H1 (cell line): ENCODE measurements at regions not wholly inside any gene's neighbourhood (a gene's known extent, or its start where the extent isn't known, plus 50 kb on each side); places are given as distances from the start of the nearest gene placed in this dataset.

ENCODE experiments used
- CTCF ChIA-PET: fragments of 300-600 bp; sonication (Branson Sonifier 250); formaldehyde crosslinking; loops from one replicate; lab custom pipeline; 2021; ENCODE audit not compliant: partially characterized antibody; lab: Charles Lee
- POLR2A ChIA-PET: fragments of 300-600 bp; sonication (Branson Sonifier 250); formaldehyde crosslinking; loops from one replicate; lab custom pipeline; 2021; ENCODE audit warnings: inconsistent platforms; ENCODE audit not compliant: partially characterized antibody; lab: Charles Lee
- DNase-seq, 2 experiments: peaks; one replicate each; pipeline versions ENCODE4 v3.0.0 to v3.0.0-alpha.2; 2010 to 2022; ENCODE audit warnings: low spot score in 2 of 2, low read depth in 1 of 2, mixed read lengths in 1 of 2
- FAIRE-seq: peaks from 2 replicates; lab custom pipeline; 2011; peaks lifted over from hg19 to GRCh38; lab: Jason Lieb, UNC
- H2AFZ ChIP-seq: 2 replicates; pipeline ENCODE4 v1.8.1; 2012; ENCODE audit warnings: low read length, inconsistent platforms
- H2AK5ac ChIP-seq: 2 replicates; pipeline ENCODE4 v1.6.1; 2013; ENCODE audit warnings: low read depth, low read length
- H2BK120ac ChIP-seq: replicated peaks from 2 replicates; pipeline ENCODE3; 2013; ENCODE audit warnings: low read depth, low read length, inconsistent platforms
- H2BK12ac ChIP-seq: 2 replicates; pipeline ENCODE4 v1.6.1; 2013; ENCODE audit warnings: low read depth, low read length
- H2BK15ac ChIP-seq: 2 replicates; pipeline ENCODE4 v1.6.1; 2013; ENCODE audit warnings: low read length
- H2BK20ac ChIP-seq: 2 replicates; pipeline ENCODE4 v1.6.1; 2013; ENCODE audit warnings: low read length
- H2BK5ac ChIP-seq: 2 replicates; pipeline ENCODE4 v1.6.1; 2013; ENCODE audit warnings: low read depth, low read length
- H3K14ac ChIP-seq: 2 replicates; pipeline ENCODE4 v1.6.1; 2013; ENCODE audit warnings: inconsistent platforms; ENCODE audit not compliant: insufficient read length
- H3K18ac ChIP-seq: 2 replicates; pipeline ENCODE4 v1.6.1; 2013; ENCODE audit warnings: low read length; ENCODE audit errors: extremely low read depth
- H3K23ac ChIP-seq: 2 replicates; pipeline ENCODE4 v1.6.1; 2013; ENCODE audit warnings: inconsistent platforms; ENCODE audit not compliant: insufficient read length
- H3K23me2 ChIP-seq: 2 replicates; pipeline ENCODE4 v1.6.1; 2013; ENCODE audit warnings: low read depth, low read length
- H3K27ac ChIP-seq: 2 replicates; pipeline ENCODE4 v1.6.1; 2011; ENCODE audit warnings: low read depth, low read length, inconsistent platforms
- H3K27me3 ChIP-seq, 4 experiments: replicated peaks in 1 of 4; 1 replicate in 1 of 4; 2 replicates in 3 of 4; pipeline versions ENCODE4 v1.6.1 to v1.8.1; 2011 to 2013; ENCODE audit warnings: low read length in 3 of 4, mild to moderate bottlenecking in 3 of 4, inconsistent platforms in 2 of 4, mixed read lengths in 2 of 4, moderate library complexity in 1 of 4; ENCODE audit not compliant: control insufficient read depth in 3 of 4, insufficient read depth in 3 of 4; ENCODE audit errors: extremely low read depth in 1 of 4
- H3K36me3 ChIP-seq, 4 experiments: 2 replicates each; pipeline versions ENCODE4 v1.6.1 to v1.8.1; 2011 to 2013; ENCODE audit warnings: mild to moderate bottlenecking in 4 of 4, low read length in 3 of 4, moderate library complexity in 2 of 4, control low read depth in 1 of 4, inconsistent platforms in 1 of 4; ENCODE audit not compliant: insufficient read depth in 4 of 4, control insufficient read depth in 2 of 4
- H3K4ac ChIP-seq: replicated peaks from 2 replicates; pipeline ENCODE3; 2013; ENCODE audit warnings: low read length, low read depth, mixed read lengths, inconsistent platforms; ENCODE audit not compliant: insufficient read length
- H3K4me1 ChIP-seq, 4 experiments: replicated peaks in 1 of 4; 1 replicate in 1 of 4; 2 replicates in 3 of 4; pipeline versions ENCODE4 v1.6.1 to v1.8.1; 2011 to 2013; ENCODE audit warnings: low read length in 3 of 4, inconsistent platforms in 2 of 4, mixed read lengths in 1 of 4; ENCODE audit not compliant: insufficient read depth in 4 of 4, control insufficient read depth in 3 of 4
- H3K4me2 ChIP-seq, 2 experiments: 2 replicates each; pipeline versions ENCODE4 v1.6.1 to v1.8.1; 2011 to 2013; ENCODE audit warnings: low read depth in 2 of 2, low read length in 2 of 2, control low read depth in 1 of 2, inconsistent platforms in 1 of 2, mild to moderate bottlenecking in 1 of 2; ENCODE audit not compliant: insufficient read depth in 1 of 2
- H3K4me3 ChIP-seq, 4 experiments: fragments of 200-600, 300-600 bp in 1 of 4; sonication (generic), shearing (Covaris generic), sonication (Bioruptor Twin) in 1 of 4; 2 replicates each; pipeline versions ENCODE4 v1.5.1 to v1.8.1; 2011 to 2016; ENCODE audit warnings: low read length in 4 of 4, low read depth in 3 of 4, control low read depth in 2 of 4, inconsistent platforms in 2 of 4, mild to moderate bottlenecking in 2 of 4, mixed read lengths in 1 of 4, moderate library complexity in 1 of 4; ENCODE audit not compliant: insufficient read depth in 2 of 4; ENCODE audit errors: extremely low read depth in 1 of 4
- H3K56ac ChIP-seq: replicated peaks from 2 replicates; pipeline ENCODE3; 2013; ENCODE audit warnings: low read depth, mild to moderate bottlenecking, mixed read lengths, low read length, inconsistent platforms; ENCODE audit not compliant: insufficient read length
- H3K79me1 ChIP-seq: 2 replicates; pipeline ENCODE4 v1.6.1; 2013; ENCODE audit warnings: low read depth, low read length, control low read depth
- H3K79me2 ChIP-seq, 2 experiments: 2 replicates each; pipeline versions ENCODE4 v1.6.1 to v1.8.1; 2012 to 2013; ENCODE audit warnings: low read length in 2 of 2, mild to moderate bottlenecking in 2 of 2, inconsistent platforms in 1 of 2; ENCODE audit not compliant: insufficient read depth in 2 of 2, control insufficient read depth in 1 of 2
- H3K9ac ChIP-seq, 4 experiments: replicated peaks in 1 of 4; 1 replicate in 1 of 4; 2 replicates in 3 of 4; pipeline versions ENCODE4 v1.6.1 to v1.8.1; 2011 to 2013; ENCODE audit warnings: low read depth in 3 of 4, low read length in 3 of 4, control low read depth in 2 of 4, mild to moderate bottlenecking in 2 of 4, moderate library complexity in 2 of 4, inconsistent platforms in 1 of 4; ENCODE audit errors: extremely low read depth in 1 of 4
- H3K9me3 ChIP-seq, 2 experiments: 2 replicates each; pipeline versions ENCODE4 v1.6.1 to v1.8.1; 2012 to 2013; ENCODE audit warnings: mild to moderate bottlenecking in 2 of 2, moderate library complexity in 2 of 2, control low read depth in 1 of 2, inconsistent platforms in 1 of 2, low read depth in 1 of 2, low read length in 1 of 2, mixed read lengths in 1 of 2; ENCODE audit not compliant: insufficient read depth in 2 of 2
- H4K20me1 ChIP-seq, 2 experiments: replicated peaks in 1 of 2; 2 replicates each; pipeline versions ENCODE3 to v1.8.1; 2011 to 2013; ENCODE audit warnings: inconsistent platforms in 2 of 2, low read length in 2 of 2, mild to moderate bottlenecking in 1 of 2; ENCODE audit not compliant: insufficient read depth in 2 of 2, control insufficient read depth in 1 of 2
- H4K5ac ChIP-seq: 2 replicates; pipeline ENCODE4 v1.6.1; 2013; ENCODE audit warnings: low read length, low read depth, mixed read lengths, inconsistent platforms; ENCODE audit not compliant: insufficient read length
- H4K8ac ChIP-seq: 2 replicates; pipeline ENCODE4 v1.8.0; 2013; ENCODE audit warnings: mild to moderate bottlenecking, moderate library complexity, low read length, inconsistent platforms; ENCODE audit not compliant: insufficient read depth; ENCODE audit errors: extremely low read depth
- H4K91ac ChIP-seq: replicated peaks from 2 replicates; pipeline ENCODE3; 2013; ENCODE audit warnings: low read length, mixed read lengths, inconsistent platforms; ENCODE audit not compliant: insufficient read length
- BCL11A ChIP-seq, 2 experiments: IDR thresholded peaks; one replicate each; pipeline ENCODE4 v1.6.1; 2011; ENCODE audit warnings: low read depth in 2 of 2, low read length in 2 of 2, mild to moderate bottlenecking in 2 of 2
- CEBPB ChIP-seq: IDR thresholded peaks from 2 replicates; pipeline ENCODE4 v1.6.1; 2012; ENCODE audit warnings: low read depth, low read length
- HDAC6 ChIP-seq: IDR thresholded peaks from one replicate; pipeline ENCODE4 v1.7.1; 2012; ENCODE audit warnings: low read depth, mild to moderate bottlenecking, inconsistent platforms, low read length, moderate library complexity
- KDM4A ChIP-seq: IDR thresholded peaks from one replicate; pipeline ENCODE4 v1.7.1; 2012; ENCODE audit warnings: low read depth, mild to moderate bottlenecking, moderate library complexity, low read length, inconsistent platforms; ENCODE audit not compliant: severe bottlenecking
- POLR2AphosphoS5 ChIP-seq: IDR thresholded peaks from 2 replicates; pipeline ENCODE4 v1.6.1; 2011; ENCODE audit warnings: low read depth, low read length
- RFX5 ChIP-seq: IDR thresholded peaks from 2 replicates; pipeline ENCODE4 v1.6.1; 2011; ENCODE audit warnings: low read depth, low read length, improper control_type of control experiment, borderline replicate concordance
- SAP30 ChIP-seq: fragments of 300-600 bp; sonication (generic); IDR thresholded peaks from 2 replicates; pipeline ENCODE4 v1.7.1; 2012; ENCODE audit warnings: low read length, moderate library complexity, mild to moderate bottlenecking, inconsistent platforms; ENCODE audit not compliant: insufficient read depth, insufficient replicate concordance
- SRF ChIP-seq: IDR thresholded peaks from 2 replicates; pipeline ENCODE4 v1.6.1; 2011; ENCODE audit warnings: mild to moderate bottlenecking, low read depth, low read length, moderate library complexity
- YY1 ChIP-seq: IDR thresholded peaks from 2 replicates; pipeline ENCODE4 v1.6.1; 2011; ENCODE audit warnings: low read depth, mild to moderate bottlenecking, low read length
- WGBS, 2 experiments: shearing (Covaris generic) in 1 of 2; methylation state at CpG; one replicate each; pipeline versions ENCODE4 v1.1.6 to v1.1.7; 2013 to 2015; ENCODE audit warnings: low lambda C conversion rate in 2 of 2, mixed read lengths in 2 of 2, inconsistent platforms in 1 of 2, low coverage in 1 of 2, missing lambda C conversion rate in 1 of 2; ENCODE audit not compliant: insufficient replicate concordance in 2 of 2, insufficient coverage in 1 of 2, insufficient read length in 1 of 2; ENCODE audit errors: extremely low coverage in 1 of 2, missing lambda C conversion rate in 1 of 2; 5-methylcytosine and 5-hydroxymethylcytosine counted together
- TF ChIP-seq, protein P1 (sequence below): IDR thresholded peaks from 2 replicates; pipeline ENCODE4 v1.6.1; 2011; ENCODE audit warnings: low read length, improper control_type of control experiment
- TF ChIP-seq, protein P2 (sequence below): IDR thresholded peaks from 2 replicates; pipeline ENCODE4 v1.6.1; 2012; ENCODE audit warnings: inconsistent platforms
- TF ChIP-seq, protein P3 (sequence below): IDR thresholded peaks from 2 replicates; pipeline ENCODE4 v1.6.1; 2011; ENCODE audit warnings: low read depth, mild to moderate bottlenecking, low read length; ENCODE audit not compliant: insufficient read depth

DNA sequence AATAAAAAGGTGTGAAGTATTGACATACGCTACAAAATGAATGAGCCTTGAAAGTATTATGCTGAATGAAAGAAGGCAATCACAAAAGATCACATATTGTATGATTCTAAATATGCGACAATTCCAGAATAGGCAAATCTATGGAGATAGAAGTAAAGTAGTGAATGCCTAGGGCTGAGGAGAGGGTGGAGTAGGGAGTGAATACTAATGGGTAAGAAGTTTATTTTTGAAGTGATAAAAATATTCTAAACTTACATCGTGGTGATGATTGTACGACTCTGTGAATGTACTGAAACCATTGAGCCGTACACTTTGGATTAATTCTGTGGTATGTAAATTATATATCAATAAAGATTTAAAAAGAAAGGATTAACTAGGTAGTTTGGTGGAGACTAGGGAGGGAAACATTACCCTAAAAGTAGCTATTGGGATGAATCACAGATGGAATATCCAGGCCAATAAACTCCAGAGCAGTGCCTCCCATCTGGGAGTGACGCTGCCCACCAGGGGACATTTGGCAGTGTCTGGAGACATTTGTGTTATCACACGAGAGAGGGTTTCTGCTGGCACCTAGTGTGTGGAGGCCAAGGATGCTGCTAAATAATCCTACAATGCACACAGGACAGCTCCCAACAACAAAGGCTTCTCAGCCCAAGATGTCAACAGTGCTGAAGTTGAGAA lies 214.2 kb upstream of the PCSK2 start:
- Histone ChIP-seq H2BK120ac (no peak overlapping the region), H3K27me3 (no peaks in the 10 kb centered on the region), H3K23ac (no peak overlapping the region), H4K20me1 (no peaks in the 10 kb centered on the region), H3K79me2 (no peaks in the 10 kb centered on the region), H3K4me1 (peaks cover 0 to 6% (median 2%) of the 10 kb centered on the region in 4 experiments; a peak in 3 of 7 replicates), H4K91ac (no peak overlapping the region), H3K4me2 (no peak overlapping the region), H4K8ac (no peak overlapping the region), H3K23me2 (no peaks in the 10 kb centered on the region), H3K4me3 (no peak overlapping the region), H2AFZ (no peak overlapping the region), H4K5ac (no peak overlapping the region), H3K79me1 (no peaks in the 10 kb centered on the region), H3K27ac (no peak overlapping the region), H3K9me3 (no peaks in the 10 kb centered on the region), H3K56ac (no peak overlapping the region), H2BK12ac (0 out of 2 replicates have a peak overlapping the region, but pooled peaks have one; percentile 68), H3K14ac (no peak overlapping the region), H2AK5ac (no peak overlapping the region), H3K36me3 (no peaks in the 10 kb centered on the region), H3K4ac (no peak overlapping the region), H3K18ac (no peak overlapping the region), H2BK5ac (no peak overlapping the region), H3K9ac (no peak overlapping the region), H2BK15ac (no peak overlapping the region), H2BK20ac (no peak overlapping the region)
- WGBS, 2 experiments, result 90% methylated on average over 7 of the region's 7 CpGs; no CpG with 5 or more reads in 1 of the 2 experiments
- DNase-seq (no peak), FAIRE-seq (no peak)
- ChIA-PET CTCF (interaction anchor here (1.6 kb wide), 1 partner anchor 191 kb away, joined by 4 read pairs; no protein-coding TSS in a partner anchor), POLR2A (no interaction called here)
- TF ChIP-seq SAP30 (no peak), HDAC6 (no peak), POLR2AphosphoS5 (no peak), BCL11A (IDR thresholded peaks at IDR 0.05; ENCODE audit: low read depth in 2 of 2, low read length in 2 of 2) (no peak), SRF (no peak), YY1 (no peak), RFX5 (no peak), KDM4A (no peak), CEBPB (no peak)
- TF ChIP-seq, protein P1, sequence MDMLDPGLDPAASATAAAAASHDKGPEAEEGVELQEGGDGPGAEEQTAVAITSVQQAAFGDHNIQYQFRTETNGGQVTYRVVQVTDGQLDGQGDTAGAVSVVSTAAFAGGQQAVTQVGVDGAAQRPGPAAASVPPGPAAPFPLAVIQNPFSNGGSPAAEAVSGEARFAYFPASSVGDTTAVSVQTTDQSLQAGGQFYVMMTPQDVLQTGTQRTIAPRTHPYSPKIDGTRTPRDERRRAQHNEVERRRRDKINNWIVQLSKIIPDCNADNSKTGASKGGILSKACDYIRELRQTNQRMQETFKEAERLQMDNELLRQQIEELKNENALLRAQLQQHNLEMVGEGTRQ, result no peak
- TF ChIP-seq, protein P2, sequence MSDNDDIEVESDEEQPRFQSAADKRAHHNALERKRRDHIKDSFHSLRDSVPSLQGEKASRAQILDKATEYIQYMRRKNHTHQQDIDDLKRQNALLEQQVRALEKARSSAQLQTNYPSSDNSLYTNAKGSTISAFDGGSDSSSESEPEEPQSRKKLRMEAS, result no peak
- TF ChIP-seq, protein P3, sequence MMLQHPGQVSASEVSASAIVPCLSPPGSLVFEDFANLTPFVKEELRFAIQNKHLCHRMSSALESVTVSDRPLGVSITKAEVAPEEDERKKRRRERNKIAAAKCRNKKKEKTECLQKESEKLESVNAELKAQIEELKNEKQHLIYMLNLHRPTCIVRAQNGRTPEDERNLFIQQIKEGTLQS, result no peak
